ENCODE measurements at regions not wholly inside any gene's neighbourhood (a gene's known extent, or its start where the extent isn't known, plus 50 kb on each side); places are given as distances from the start of the nearest gene placed in this dataset.
A peak's percentile ranks its signal among the peaks of the same experiment; 100 is the strongest.

GRCh38 chr11:26792941-26793340 lies 71.1 kb upstream of the SLC5A12 start:
- no peak overlapping the region for H3K4me3 Mint-ChIP-seq
- TF ChIP-seq, protein P1, sequence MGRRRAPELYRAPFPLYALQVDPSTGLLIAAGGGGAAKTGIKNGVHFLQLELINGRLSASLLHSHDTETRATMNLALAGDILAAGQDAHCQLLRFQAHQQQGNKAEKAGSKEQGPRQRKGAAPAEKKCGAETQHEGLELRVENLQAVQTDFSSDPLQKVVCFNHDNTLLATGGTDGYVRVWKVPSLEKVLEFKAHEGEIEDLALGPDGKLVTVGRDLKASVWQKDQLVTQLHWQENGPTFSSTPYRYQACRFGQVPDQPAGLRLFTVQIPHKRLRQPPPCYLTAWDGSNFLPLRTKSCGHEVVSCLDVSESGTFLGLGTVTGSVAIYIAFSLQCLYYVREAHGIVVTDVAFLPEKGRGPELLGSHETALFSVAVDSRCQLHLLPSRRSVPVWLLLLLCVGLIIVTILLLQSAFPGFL (CRISPR knock-in tag; IDR thresholded peaks at IDR 0.05; ENCODE audit: borderline replicate concordance): no peak
- no peak for TF ChIP-seq JUN (CRISPR knock-in tag; IDR thresholded peaks at IDR 0.05)
- POLR2A ChIA-PET: no interaction called here
- H3K4me1 Mint-ChIP-seq: no peaks in the 10 kb centered on the region
- CTCF ChIA-PET: no interaction called here
- ATAC-seq (no peak), DNase-seq (ENCODE audit: low spot score) (no peak)
- no peaks in the 10 kb centered on the region for H3K9me3 Mint-ChIP-seq
- H3K27me3 Mint-ChIP-seq (ENCODE audit: low read depth): no peaks in the 10 kb centered on the region
- no peak overlapping the region for H3K27ac Mint-ChIP-seq
- no peaks in the 10 kb centered on the region for H3K36me3 Mint-ChIP-seq

DNA sequence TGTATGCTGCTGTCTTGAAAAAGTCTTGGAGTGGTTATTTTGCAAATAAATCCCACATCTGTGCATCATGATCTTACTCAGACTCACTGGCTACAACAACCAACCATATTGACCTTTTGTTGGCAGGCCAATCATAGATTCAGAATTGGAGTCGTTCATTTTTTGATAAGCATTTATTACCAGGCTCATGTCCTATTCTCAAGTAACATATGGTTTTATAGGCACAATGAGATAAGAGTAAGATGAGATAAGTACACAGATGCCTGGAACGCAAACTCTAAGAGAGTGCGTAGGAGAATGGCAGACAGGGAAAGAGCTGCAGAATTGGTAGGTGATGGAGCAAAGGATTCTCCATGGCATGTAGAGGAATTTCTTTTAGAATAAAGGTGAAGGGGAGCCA lies 71.6 kb upstream of the SLC5A12 start:
- Mint-ChIP-seq H3K27me3 (ENCODE audit: low read depth) (no peaks in the 10 kb centered on the region), H3K36me3 (no peaks in the 10 kb centered on the region), H3K27ac (no peak overlapping the region), H3K4me3 (no peak overlapping the region), H3K9me3 (no peaks in the 10 kb centered on the region), H3K4me1 (no peaks in the 10 kb centered on the region)
- ATAC-seq (no peak), DNase-seq (ENCODE audit: low spot score) (no peak)
- POLR2A ChIA-PET: no interaction called here
- CTCF ChIA-PET: no interaction called here
- TF ChIP-seq NFE2L1 (CRISPR knock-in tag; IDR thresholded peaks at IDR 0.05) (no peak), ARID4B (CRISPR knock-in tag; IDR thresholded peaks at IDR 0.05; ENCODE audit: borderline replicate concordance) (no peak)

- Mint-ChIP-seq H3K4me1 (peaks cover 10% of the 10 kb centered on the region), H3K4me3 (no peak overlapping the region), H3K27ac (no peak overlapping the region), H3K36me3 (no peaks in the 10 kb centered on the region), H3K9me3 (peaks cover 4% of the 10 kb centered on the region; the same call in 1 of the 2 replicates), H3K27me3 (ENCODE audit: low read depth) (no peaks in the 10 kb centered on the region)
- ChIA-PET POLR2A (no interaction called here), CTCF (no interaction called here)
- ATAC-seq (no peak), DNase-seq (ENCODE audit: low spot score) (no peak)
- TF ChIP-seq JAZF1 (CRISPR knock-in tag; IDR thresholded peaks at IDR 0.05) (no peak), NFATC4 (CRISPR knock-in tag; IDR thresholded peaks at IDR 0.05) (no peak), SP1 (CRISPR knock-in tag; conservative IDR thresholded peaks at IDR 0.05) (no peak), CREB1 (CRISPR knock-in tag; IDR thresholded peaks at IDR 0.05) (no peak), ATF1 (CRISPR knock-in tag; IDR thresholded peaks at IDR 0.05) (no peak), KAT7 (CRISPR knock-in tag; IDR thresholded peaks at IDR 0.05; ENCODE audit: borderline replicate concordance) (no peak), NR2C2 (CRISPR knock-in tag; IDR thresholded peaks at IDR 0.05) (no peak), ZNF219 (CRISPR knock-in tag; IDR thresholded peaks at IDR 0.05; ENCODE audit: borderline replicate concordance) (no peak), TEAD1 (CRISPR knock-in tag; IDR thresholded peaks at IDR 0.05) (no peak), ZNF138 (CRISPR knock-in tag; conservative IDR thresholded peaks at IDR 0.05) (no peak), ESRRA (CRISPR knock-in tag; IDR thresholded peaks at IDR 0.05; ENCODE audit: borderline replicate concordance) (no peak)
- TF ChIP-seq, protein P2, sequence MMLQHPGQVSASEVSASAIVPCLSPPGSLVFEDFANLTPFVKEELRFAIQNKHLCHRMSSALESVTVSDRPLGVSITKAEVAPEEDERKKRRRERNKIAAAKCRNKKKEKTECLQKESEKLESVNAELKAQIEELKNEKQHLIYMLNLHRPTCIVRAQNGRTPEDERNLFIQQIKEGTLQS (CRISPR knock-in tag; conservative IDR thresholded peaks at IDR 0.05): no peak
Measured at GRCh38 chr11:26801601-26802000, 79.7 kb upstream of the SLC5A12 start.

- Mint-ChIP-seq H3K27ac (no peak overlapping the region), H3K9me3 (peaks cover 4% of the 10 kb centered on the region; the same call in 1 of the 2 replicates), H3K4me1 (peaks cover 10% of the 10 kb centered on the region), H3K27me3 (ENCODE audit: low read depth) (no peaks in the 10 kb centered on the region), H3K36me3 (no peaks in the 10 kb centered on the region), H3K4me3 (no peak overlapping the region)
- ChIA-PET POLR2A (no interaction called here), CTCF (no interaction called here)
- ATAC-seq (peak; percentile 75), DNase-seq (ENCODE audit: low spot score) (no peak)
- no peak for TF ChIP-seq TP53 (CRISPR knock-in tag; IDR thresholded peaks at IDR 0.05)
- TF ChIP-seq, protein P3, sequence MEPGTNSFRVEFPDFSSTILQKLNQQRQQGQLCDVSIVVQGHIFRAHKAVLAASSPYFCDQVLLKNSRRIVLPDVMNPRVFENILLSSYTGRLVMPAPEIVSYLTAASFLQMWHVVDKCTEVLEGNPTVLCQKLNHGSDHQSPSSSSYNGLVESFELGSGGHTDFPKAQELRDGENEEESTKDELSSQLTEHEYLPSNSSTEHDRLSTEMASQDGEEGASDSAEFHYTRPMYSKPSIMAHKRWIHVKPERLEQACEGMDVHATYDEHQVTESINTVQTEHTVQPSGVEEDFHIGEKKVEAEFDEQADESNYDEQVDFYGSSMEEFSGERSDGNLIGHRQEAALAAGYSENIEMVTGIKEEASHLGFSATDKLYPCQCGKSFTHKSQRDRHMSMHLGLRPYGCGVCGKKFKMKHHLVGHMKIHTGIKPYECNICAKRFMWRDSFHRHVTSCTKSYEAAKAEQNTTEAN (CRISPR knock-in tag; IDR thresholded peaks at IDR 0.05): no peak
- TF ChIP-seq, protein P4, sequence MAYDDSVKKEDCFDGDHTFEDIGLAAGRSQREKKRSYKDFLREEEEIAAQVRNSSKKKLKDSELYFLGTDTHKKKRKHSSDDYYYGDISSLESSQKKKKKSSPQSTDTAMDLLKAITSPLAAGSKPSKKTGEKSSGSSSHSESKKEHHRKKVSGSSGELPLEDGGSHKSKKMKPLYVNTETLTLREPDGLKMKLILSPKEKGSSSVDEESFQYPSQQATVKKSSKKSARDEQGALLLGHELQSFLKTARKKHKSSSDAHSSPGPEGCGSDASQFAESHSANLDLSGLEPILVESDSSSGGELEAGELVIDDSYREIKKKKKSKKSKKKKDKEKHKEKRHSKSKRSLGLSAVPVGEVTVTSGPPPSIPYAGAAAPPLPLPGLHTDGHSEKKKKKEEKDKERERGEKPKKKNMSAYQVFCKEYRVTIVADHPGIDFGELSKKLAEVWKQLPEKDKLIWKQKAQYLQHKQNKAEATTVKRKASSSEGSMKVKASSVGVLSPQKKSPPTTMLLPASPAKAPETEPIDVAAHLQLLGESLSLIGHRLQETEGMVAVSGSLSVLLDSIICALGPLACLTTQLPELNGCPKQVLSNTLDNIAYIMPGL (CRISPR knock-in tag; IDR thresholded peaks at IDR 0.05): no peak
- TF ChIP-seq JUN (CRISPR knock-in tag; IDR thresholded peaks at IDR 0.05): no peak
- no peak for TF ChIP-seq GABPB1 (CRISPR knock-in tag; IDR thresholded peaks at IDR 0.05)
- no peak for TF ChIP-seq ZNF423 (CRISPR knock-in tag; IDR thresholded peaks at IDR 0.05)
- TF ChIP-seq MXD4 (CRISPR knock-in tag; IDR thresholded peaks at IDR 0.05; ENCODE audit: borderline replicate concordance): no peak
- TF ChIP-seq SMAD4 (CRISPR knock-in tag; IDR thresholded peaks at IDR 0.05): no peak
- TF ChIP-seq NR1H2 (CRISPR knock-in tag; IDR thresholded peaks at IDR 0.05): no peak
- no peak for TF ChIP-seq ETV6 (CRISPR knock-in tag; IDR thresholded peaks at IDR 0.05)
Measured at GRCh38 chr11:26805001-26805400, 83.1 kb upstream of the SLC5A12 start.

Measured in WTC11 (cell line).